HEK293 (cell line): ENCODE measurements at regions not wholly inside any gene's neighbourhood (a gene's known extent, or its start where the extent isn't known, plus 50 kb on each side); places are given as distances from the start of the nearest gene placed in this dataset.

ENCODE experiments used
- CTCF ChIA-PET: fragments of 350-600 bp; formaldehyde crosslinking; extraction: SDS; loops from one replicate; lab custom pipeline; 2021; ENCODE audit warnings: antibody characterized with exemption; lab: Yijun Ruan, JAX
- POLR2A ChIA-PET: fragments of 300-600 bp; formaldehyde crosslinking; extraction: SDS; loops from one replicate; lab custom pipeline; 2020; ENCODE audit warnings: antibody characterized with exemption, inconsistent platforms; lab: Yijun Ruan, JAX
- H3K27ac ChIP-seq: fragments of 200-500 bp; sonication (Bioruptor generic); 2 replicates; pipeline ENCODE4 v1.5.1; 2014; ENCODE audit warnings: low read depth, low read length, control low read depth, inconsistent platforms; ENCODE audit errors: extremely low read depth
- H3K36me3 ChIP-seq, 2 experiments: fragments of 200-500 bp in 1 of 2; sonication (Bioruptor generic) in 1 of 2; 1 replicate in 1 of 2; 2 replicates in 1 of 2; pipeline ENCODE4 v1.5.1; 2014 to 2017; ENCODE audit warnings: inconsistent platforms in 2 of 2, low read length in 2 of 2; ENCODE audit not compliant: control insufficient read depth in 2 of 2, insufficient read depth in 1 of 2
- H3K4me1 ChIP-seq: fragments of 200-500 bp; sonication (Bioruptor generic); 2 replicates; pipeline ENCODE4 v1.5.1; 2014; ENCODE audit warnings: mild to moderate bottlenecking, low read length, inconsistent platforms; ENCODE audit not compliant: control insufficient read depth, insufficient read depth
- H3K4me3 ChIP-seq: 2 replicates; pipeline ENCODE4 v1.5.1; 2011; ENCODE audit warnings: low read depth, mild to moderate bottlenecking, control low read depth, low read length, moderate library complexity
- H3K9me3 ChIP-seq: fragments of 200-500 bp; sonication (Bioruptor generic); 2 replicates; pipeline ENCODE4 v1.5.1; 2014; ENCODE audit warnings: low read depth, low read length, inconsistent platforms; ENCODE audit not compliant: control insufficient read depth, insufficient read depth
- BCL11A ChIP-seq: fragments of 450-650 bp; formaldehyde crosslinking; IDR thresholded peaks from 2 replicates; pipeline ENCODE4 v1.5.1; 2016; ENCODE audit warnings: low read depth, missing biosample characterization, missing genetic modification characterization
- GLIS2 ChIP-seq: fragments of 450-650 bp; formaldehyde crosslinking; IDR thresholded peaks from 2 replicates; pipeline ENCODE4 v1.5.1; 2016; ENCODE audit warnings: missing biosample characterization, missing genetic modification characterization
- HOXA7 ChIP-seq: sonication (generic); formaldehyde crosslinking; IDR thresholded peaks from 2 replicates; pipeline ENCODE4 v1.8.1; 2022; ENCODE audit warnings: missing genetic modification reagents, borderline replicate concordance
- KLF9 ChIP-seq: fragments of 450-650 bp; formaldehyde crosslinking; IDR thresholded peaks from 2 replicates; pipeline ENCODE4 v1.5.1; 2016; ENCODE audit warnings: missing biosample characterization, missing genetic modification characterization, low read depth
- PRDM1 ChIP-seq: fragments of 450-650 bp; formaldehyde crosslinking; IDR thresholded peaks from 2 replicates; pipeline ENCODE4; 2016; ENCODE audit warnings: missing biosample characterization, missing genetic modification characterization
- REPIN1 ChIP-seq: fragments of 450-650 bp; formaldehyde crosslinking; IDR thresholded peaks from 2 replicates; pipeline ENCODE4 v1.5.1; 2017; ENCODE audit warnings: missing biosample characterization, missing genetic modification characterization, low read depth
- TCF7L2 ChIP-seq: IDR thresholded peaks from 2 replicates; pipeline ENCODE4 v1.6.1; 2011; ENCODE audit warnings: low read depth, mild to moderate bottlenecking, inconsistent platforms, low read length, moderate library complexity, borderline replicate concordance
- YY2 ChIP-seq: fragments of 450-650 bp; formaldehyde crosslinking; IDR thresholded peaks from 2 replicates; pipeline ENCODE4 v1.5.1; 2016; ENCODE audit warnings: missing biosample characterization, missing genetic modification characterization
- ZBTB17 ChIP-seq: fragments of 450-650 bp; formaldehyde crosslinking; IDR thresholded peaks from 2 replicates; pipeline ENCODE4 v1.5.1; 2016; ENCODE audit warnings: missing biosample characterization, missing genetic modification characterization
- ZBTB48 ChIP-seq: fragments of 450-650 bp; formaldehyde crosslinking; IDR thresholded peaks from 2 replicates; pipeline ENCODE4 v1.5.1; 2016; ENCODE audit warnings: missing biosample characterization, missing genetic modification characterization
- ZBTB8A ChIP-seq: fragments of 450-650 bp; formaldehyde crosslinking; IDR thresholded peaks from 2 replicates; pipeline ENCODE4 v1.5.1; 2016; ENCODE audit warnings: missing biosample characterization, missing genetic modification characterization
- ZNF114 ChIP-seq: fragments of 450-650 bp; formaldehyde crosslinking; IDR thresholded peaks from 2 replicates; pipeline ENCODE4 v1.5.0; 2017; ENCODE audit warnings: missing biosample characterization, missing genetic modification characterization
- ZNF19 ChIP-seq: fragments of 450-650 bp; formaldehyde crosslinking; IDR thresholded peaks from 2 replicates; pipeline ENCODE4; 2016; ENCODE audit warnings: missing biosample characterization, missing genetic modification characterization, low read depth
- ZNF221 ChIP-seq: fragments of 450-650 bp; formaldehyde crosslinking; IDR thresholded peaks from 2 replicates; pipeline ENCODE4 v1.5.1; 2017; ENCODE audit warnings: missing biosample characterization, missing genetic modification characterization, borderline replicate concordance
- ZNF23 ChIP-seq: fragments of 450-650 bp; formaldehyde crosslinking; IDR thresholded peaks from 2 replicates; pipeline ENCODE4 v1.5.1; 2016; ENCODE audit warnings: missing biosample characterization, missing genetic modification characterization, borderline replicate concordance
- ZNF266 ChIP-seq: fragments of 450-650 bp; formaldehyde crosslinking; IDR thresholded peaks from 2 replicates; pipeline ENCODE4 v1.5.1; 2016; ENCODE audit warnings: missing biosample characterization, missing genetic modification characterization, low read depth
- ZNF302 ChIP-seq: fragments of 450-650 bp; formaldehyde crosslinking; IDR thresholded peaks from 2 replicates; pipeline ENCODE4 v1.5.1; 2016; ENCODE audit warnings: missing biosample characterization, missing genetic modification characterization, low read depth
- ZNF354C ChIP-seq: fragments of 450-650 bp; formaldehyde crosslinking; IDR thresholded peaks from 2 replicates; pipeline ENCODE4 v1.5.1; 2016; ENCODE audit warnings: missing biosample characterization, missing genetic modification characterization, low read depth, borderline replicate concordance
- ZNF404 ChIP-seq: fragments of 450-650 bp; formaldehyde crosslinking; IDR thresholded peaks from 2 replicates; pipeline ENCODE4 v1.5.1; 2017; ENCODE audit warnings: missing biosample characterization, missing genetic modification characterization
- ZNF426 ChIP-seq: fragments of 450-650 bp; formaldehyde crosslinking; IDR thresholded peaks from 2 replicates; pipeline ENCODE4 v1.5.1; 2017; ENCODE audit warnings: missing biosample characterization, missing genetic modification characterization, mild to moderate bottlenecking, inconsistent platforms, moderate library complexity
- ZNF548 ChIP-seq: fragments of 450-650 bp; formaldehyde crosslinking; IDR thresholded peaks from 2 replicates; pipeline ENCODE4 v1.5.1; 2016; ENCODE audit warnings: missing biosample characterization, missing genetic modification characterization
- ZNF600 ChIP-seq: fragments of 450-650 bp; formaldehyde crosslinking; IDR thresholded peaks from 2 replicates; pipeline ENCODE4 v1.5.1; 2016; ENCODE audit warnings: missing biosample characterization, missing genetic modification characterization
- ZNF660 ChIP-seq: fragments of 450-650 bp; IDR thresholded peaks from 2 replicates; pipeline ENCODE4 v1.5.1; 2018; ENCODE audit warnings: missing biosample characterization, mild to moderate bottlenecking, missing genetic modification characterization
- TF ChIP-seq, protein P1 (sequence below): fragments of 450-650 bp; formaldehyde crosslinking; IDR thresholded peaks from 2 replicates; pipeline ENCODE4 v1.5.1; 2016; ENCODE audit warnings: missing biosample characterization, missing genetic modification characterization
- TF ChIP-seq, protein P2 (sequence below): fragments of 450-650 bp; formaldehyde crosslinking; IDR thresholded peaks from 2 replicates; pipeline ENCODE4 v1.5.1; 2016; ENCODE audit warnings: missing biosample characterization, missing genetic modification characterization
- TF ChIP-seq, protein P3 (sequence below): fragments of 450-650 bp; formaldehyde crosslinking; IDR thresholded peaks from 2 replicates; pipeline ENCODE4 v1.5.1; 2016; ENCODE audit warnings: missing biosample characterization, missing genetic modification characterization
- TF ChIP-seq, protein P4 (sequence below): fragments of 450-650 bp; formaldehyde crosslinking; IDR thresholded peaks from 2 replicates; pipeline ENCODE4 v1.5.1; 2016; ENCODE audit warnings: missing biosample characterization, missing genetic modification characterization
- TF ChIP-seq, protein P5 (sequence below): fragments of 450-650 bp; formaldehyde crosslinking; IDR thresholded peaks from 2 replicates; pipeline ENCODE4 v1.5.1; 2016; ENCODE audit warnings: missing biosample characterization, missing genetic modification characterization, borderline replicate concordance

DNA sequence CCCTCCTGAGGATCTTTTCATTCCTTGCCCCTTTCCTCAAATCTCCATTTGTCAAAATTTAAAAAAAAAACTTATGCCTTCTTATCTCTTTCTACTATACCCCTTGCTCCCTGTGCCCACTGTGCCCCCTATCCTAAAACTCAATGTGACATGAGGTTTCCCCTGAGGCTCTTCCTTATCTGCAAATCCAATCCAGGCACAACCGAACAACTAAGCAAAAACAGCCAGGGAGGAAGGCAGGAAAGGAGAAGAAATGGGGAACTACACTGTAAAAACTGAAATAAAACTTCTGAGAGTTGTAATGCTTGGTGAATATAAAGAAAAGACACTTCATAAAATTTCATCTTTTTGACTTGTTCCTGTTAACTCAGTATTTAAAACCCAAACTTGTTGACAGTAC, 54.2 kb downstream of the CRPPA start (continued):
- no peak for TF ChIP-seq ZNF302 (tag by site-specific recombination)
- no peak for TF ChIP-seq ZNF19 (tag by site-specific recombination)
- TF ChIP-seq TCF7L2 = no peak
- TF ChIP-seq GLIS2 (tag by site-specific recombination) = no peak
- TF ChIP-seq HOXA7 (CRISPR knock-in tag) = no peak

DNA sequence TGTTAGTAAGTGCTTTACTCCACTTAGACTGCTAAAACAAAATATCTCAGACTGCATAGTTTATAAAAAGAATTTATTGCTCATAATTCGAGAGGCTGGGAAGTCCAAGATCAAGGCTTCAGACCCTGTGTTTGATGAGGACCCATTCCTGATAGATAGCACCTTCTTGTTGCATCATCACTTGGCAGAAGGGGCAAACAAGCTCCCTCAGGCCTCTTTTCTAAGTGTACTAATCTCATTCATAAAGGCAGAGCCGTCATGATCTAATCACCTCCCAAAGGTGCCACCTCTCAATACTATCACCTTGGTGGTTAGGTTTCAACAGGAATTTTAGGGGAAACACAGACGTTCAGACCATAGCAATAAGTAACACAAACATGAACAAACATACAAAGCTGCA, 55.4 kb downstream of the CRPPA start:
- POLR2A ChIA-PET = no interaction called here
- CTCF ChIA-PET = interaction anchor here (1.0 kb wide), 1 partner anchor 17 kb away, joined by 4 read pairs; no protein-coding TSS in a partner anchor

DNA sequence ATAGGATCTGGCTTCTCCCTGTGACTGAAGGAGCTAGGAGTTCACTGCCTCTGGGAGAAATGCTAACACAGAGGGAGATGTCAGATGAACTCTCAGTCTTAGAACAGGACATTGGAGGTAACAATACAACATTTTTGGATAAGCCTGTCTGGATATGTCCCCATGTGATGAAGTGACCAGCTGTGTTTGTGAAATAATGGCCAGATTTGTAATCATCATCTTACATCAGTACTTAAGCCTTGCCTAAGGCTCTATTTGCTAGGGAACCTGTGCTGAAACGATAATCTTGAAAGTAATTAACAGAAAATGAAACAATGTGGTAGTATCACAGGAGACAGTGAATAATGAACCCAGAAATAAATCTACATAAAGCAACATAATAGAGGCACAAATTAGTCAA, 56.2 kb downstream of the CRPPA start:
- Histone ChIP-seq H3K36me3 (no peaks in the 10 kb centered on the region), H3K27ac (no peak overlapping the region), H3K4me3 (no peak overlapping the region), H3K9me3 (no peaks in the 10 kb centered on the region), H3K4me1 (no peaks in the 10 kb centered on the region)
- TF ChIP-seq PRDM1 (tag by site-specific recombination) (no peak), ZNF354C (tag by site-specific recombination) (no peak), ZBTB8A (tag by site-specific recombination) (no peak), ZNF266 (tag by site-specific recombination) (no peak), ZNF660 (tag by site-specific recombination) (no peak), ZNF426 (tag by site-specific recombination) (no peak), ZBTB48 (tag by site-specific recombination) (no peak), ZNF221 (tag by site-specific recombination) (no peak), BCL11A (no peak)
- TF ChIP-seq, protein P1, sequence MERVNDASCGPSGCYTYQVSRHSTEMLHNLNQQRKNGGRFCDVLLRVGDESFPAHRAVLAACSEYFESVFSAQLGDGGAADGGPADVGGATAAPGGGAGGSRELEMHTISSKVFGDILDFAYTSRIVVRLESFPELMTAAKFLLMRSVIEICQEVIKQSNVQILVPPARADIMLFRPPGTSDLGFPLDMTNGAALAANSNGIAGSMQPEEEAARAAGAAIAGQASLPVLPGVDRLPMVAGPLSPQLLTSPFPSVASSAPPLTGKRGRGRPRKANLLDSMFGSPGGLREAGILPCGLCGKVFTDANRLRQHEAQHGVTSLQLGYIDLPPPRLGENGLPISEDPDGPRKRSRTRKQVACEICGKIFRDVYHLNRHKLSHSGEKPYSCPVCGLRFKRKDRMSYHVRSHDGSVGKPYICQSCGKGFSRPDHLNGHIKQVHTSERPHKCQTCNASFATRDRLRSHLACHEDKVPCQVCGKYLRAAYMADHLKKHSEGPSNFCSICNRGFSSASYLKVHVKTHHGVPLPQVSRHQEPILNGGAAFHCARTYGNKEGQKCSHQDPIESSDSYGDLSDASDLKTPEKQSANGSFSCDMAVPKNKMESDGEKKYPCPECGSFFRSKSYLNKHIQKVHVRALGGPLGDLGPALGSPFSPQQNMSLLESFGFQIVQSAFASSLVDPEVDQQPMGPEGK (tag by site-specific recombination) = no peak
- TF ChIP-seq, protein P2, sequence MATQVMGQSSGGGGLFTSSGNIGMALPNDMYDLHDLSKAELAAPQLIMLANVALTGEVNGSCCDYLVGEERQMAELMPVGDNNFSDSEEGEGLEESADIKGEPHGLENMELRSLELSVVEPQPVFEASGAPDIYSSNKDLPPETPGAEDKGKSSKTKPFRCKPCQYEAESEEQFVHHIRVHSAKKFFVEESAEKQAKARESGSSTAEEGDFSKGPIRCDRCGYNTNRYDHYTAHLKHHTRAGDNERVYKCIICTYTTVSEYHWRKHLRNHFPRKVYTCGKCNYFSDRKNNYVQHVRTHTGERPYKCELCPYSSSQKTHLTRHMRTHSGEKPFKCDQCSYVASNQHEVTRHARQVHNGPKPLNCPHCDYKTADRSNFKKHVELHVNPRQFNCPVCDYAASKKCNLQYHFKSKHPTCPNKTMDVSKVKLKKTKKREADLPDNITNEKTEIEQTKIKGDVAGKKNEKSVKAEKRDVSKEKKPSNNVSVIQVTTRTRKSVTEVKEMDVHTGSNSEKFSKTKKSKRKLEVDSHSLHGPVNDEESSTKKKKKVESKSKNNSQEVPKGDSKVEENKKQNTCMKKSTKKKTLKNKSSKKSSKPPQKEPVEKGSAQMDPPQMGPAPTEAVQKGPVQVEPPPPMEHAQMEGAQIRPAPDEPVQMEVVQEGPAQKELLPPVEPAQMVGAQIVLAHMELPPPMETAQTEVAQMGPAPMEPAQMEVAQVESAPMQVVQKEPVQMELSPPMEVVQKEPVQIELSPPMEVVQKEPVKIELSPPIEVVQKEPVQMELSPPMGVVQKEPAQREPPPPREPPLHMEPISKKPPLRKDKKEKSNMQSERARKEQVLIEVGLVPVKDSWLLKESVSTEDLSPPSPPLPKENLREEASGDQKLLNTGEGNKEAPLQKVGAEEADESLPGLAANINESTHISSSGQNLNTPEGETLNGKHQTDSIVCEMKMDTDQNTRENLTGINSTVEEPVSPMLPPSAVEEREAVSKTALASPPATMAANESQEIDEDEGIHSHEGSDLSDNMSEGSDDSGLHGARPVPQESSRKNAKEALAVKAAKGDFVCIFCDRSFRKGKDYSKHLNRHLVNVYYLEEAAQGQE (tag by site-specific recombination) = no peak
- CTCF ChIA-PET = no interaction called here
- POLR2A ChIA-PET = no interaction called here

More for the DNA sequence above, 55.4 kb downstream of the CRPPA start:
- TF ChIP-seq ZBTB48 (tag by site-specific recombination) (no peak), ZNF114 (no peak), YY2 (no peak), ZNF404 (tag by site-specific recombination) (no peak), ZNF548 (tag by site-specific recombination) (no peak), ZBTB17 (tag by site-specific recombination) (no peak), ZNF23 (no peak), REPIN1 (tag by site-specific recombination) (no peak), KLF9 (tag by site-specific recombination) (no peak), ZNF600 (tag by site-specific recombination) (no peak), ZNF426 (tag by site-specific recombination) (no peak)
- TF ChIP-seq, protein P3, sequence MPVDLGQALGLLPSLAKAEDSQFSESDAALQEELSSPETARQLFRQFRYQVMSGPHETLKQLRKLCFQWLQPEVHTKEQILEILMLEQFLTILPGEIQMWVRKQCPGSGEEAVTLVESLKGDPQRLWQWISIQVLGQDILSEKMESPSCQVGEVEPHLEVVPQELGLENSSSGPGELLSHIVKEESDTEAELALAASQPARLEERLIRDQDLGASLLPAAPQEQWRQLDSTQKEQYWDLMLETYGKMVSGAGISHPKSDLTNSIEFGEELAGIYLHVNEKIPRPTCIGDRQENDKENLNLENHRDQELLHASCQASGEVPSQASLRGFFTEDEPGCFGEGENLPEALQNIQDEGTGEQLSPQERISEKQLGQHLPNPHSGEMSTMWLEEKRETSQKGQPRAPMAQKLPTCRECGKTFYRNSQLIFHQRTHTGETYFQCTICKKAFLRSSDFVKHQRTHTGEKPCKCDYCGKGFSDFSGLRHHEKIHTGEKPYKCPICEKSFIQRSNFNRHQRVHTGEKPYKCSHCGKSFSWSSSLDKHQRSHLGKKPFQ (tag by site-specific recombination) = no peak
- TF ChIP-seq, protein P4, sequence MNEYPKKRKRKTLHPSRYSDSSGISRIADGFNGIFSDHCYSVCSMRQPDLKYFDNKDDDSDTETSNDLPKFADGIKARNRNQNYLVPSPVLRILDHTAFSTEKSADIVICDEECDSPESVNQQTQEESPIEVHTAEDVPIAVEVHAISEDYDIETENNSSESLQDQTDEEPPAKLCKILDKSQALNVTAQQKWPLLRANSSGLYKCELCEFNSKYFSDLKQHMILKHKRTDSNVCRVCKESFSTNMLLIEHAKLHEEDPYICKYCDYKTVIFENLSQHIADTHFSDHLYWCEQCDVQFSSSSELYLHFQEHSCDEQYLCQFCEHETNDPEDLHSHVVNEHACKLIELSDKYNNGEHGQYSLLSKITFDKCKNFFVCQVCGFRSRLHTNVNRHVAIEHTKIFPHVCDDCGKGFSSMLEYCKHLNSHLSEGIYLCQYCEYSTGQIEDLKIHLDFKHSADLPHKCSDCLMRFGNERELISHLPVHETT (tag by site-specific recombination) = no peak
- TF ChIP-seq, protein P5, sequence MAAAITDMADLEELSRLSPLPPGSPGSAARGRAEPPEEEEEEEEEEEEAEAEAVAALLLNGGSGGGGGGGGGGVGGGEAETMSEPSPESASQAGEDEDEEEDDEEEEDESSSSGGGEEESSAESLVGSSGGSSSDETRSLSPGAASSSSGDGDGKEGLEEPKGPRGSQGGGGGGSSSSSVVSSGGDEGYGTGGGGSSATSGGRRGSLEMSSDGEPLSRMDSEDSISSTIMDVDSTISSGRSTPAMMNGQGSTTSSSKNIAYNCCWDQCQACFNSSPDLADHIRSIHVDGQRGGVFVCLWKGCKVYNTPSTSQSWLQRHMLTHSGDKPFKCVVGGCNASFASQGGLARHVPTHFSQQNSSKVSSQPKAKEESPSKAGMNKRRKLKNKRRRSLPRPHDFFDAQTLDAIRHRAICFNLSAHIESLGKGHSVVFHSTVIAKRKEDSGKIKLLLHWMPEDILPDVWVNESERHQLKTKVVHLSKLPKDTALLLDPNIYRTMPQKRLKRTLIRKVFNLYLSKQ (tag by site-specific recombination) = no peak
- no peak overlapping the region for H3K27ac ChIP-seq
- no peaks in the 10 kb centered on the region for H3K36me3 ChIP-seq
- H3K4me3 ChIP-seq = no peak overlapping the region
- no peaks in the 10 kb centered on the region for H3K9me3 ChIP-seq
- H3K4me1 ChIP-seq = no peaks in the 10 kb centered on the region
